Right lobe of liver (tissue), 4 donors: ENCODE measurements at regions not wholly inside any gene's neighbourhood (a gene's known extent, or its start where the extent isn't known, plus 50 kb on each side); places are given as distances from the start of the nearest gene placed in this dataset.

Source experiments
- CTCF ChIP-seq, 4 donors: fragments of 200-600 bp in 3 of 4; fragments of 450-650 bp in 1 of 4; IDR thresholded peaks; one replicate each; pipeline versions ENCODE4 v1.5.1 to v1.8.0; 2016 to 2022; ENCODE audit warnings: antibody characterized with exemption in 4 of 4, mild to moderate bottlenecking in 2 of 4
- POLR2A ChIP-seq: fragments of 450-650 bp; IDR thresholded peaks from one replicate; pipeline ENCODE4 v1.6.1; 2017; ENCODE audit warnings: antibody characterized with exemption, mild to moderate bottlenecking
- donor health status: DM: no; HTN: no; CAD: no.
- donor health status: DM: no; HTN: no; CAD: no.
- donor health status: DM: no; HTN: yes; CAD: no.

- no peak for TF ChIP-seq CTCF (IDR thresholded peaks at IDR 0.05)
- no peak for TF ChIP-seq POLR2A
Measured at GRCh38 chr5:144087576-144087975, 82.9 kb downstream of the YIPF5 start.
